ENCODE measurements at regions not wholly inside any gene's neighbourhood (a gene's known extent, or its start where the extent isn't known, plus 50 kb on each side); places are given as distances from the start of the nearest gene placed in this dataset.

- Mint-ChIP-seq H3K4me3 (no peak overlapping the region), H3K27ac (no peak overlapping the region)
- TF ChIP-seq CTCF (IDR thresholded peaks at IDR 0.05): no peak
These were observed 199.5 kb upstream of the HS3ST1 start for GRCh38 chr4:11628093-11628725.

GRCh38 chr4:11626066-11626465 is 197.4 kb upstream of the HS3ST1 start:
- DNase-seq: no peak
- H3K36me3 Mint-ChIP-seq (ENCODE audit: low read depth): no peaks in the 10 kb centered on the region; the same call in 1 of the 2 replicates
- H3K4me1 Mint-ChIP-seq (ENCODE audit: low read depth): no peaks in the 10 kb centered on the region
- H3K4me3 Mint-ChIP-seq: no peak overlapping the region
- H3K27me3 Mint-ChIP-seq (ENCODE audit: insufficient read depth): peaks cover 4% of the 10 kb centered on the region
- no peak for TF ChIP-seq CTCF (IDR thresholded peaks at IDR 0.05)
- H3K9me3 Mint-ChIP-seq: peaks cover 16% of the 10 kb centered on the region
- no peak overlapping the region for H3K27ac Mint-ChIP-seq

More at GRCh38 chr4:11628093-11628725, 199.5 kb upstream of the HS3ST1 start:
- no peak for DNase-seq
- Mint-ChIP-seq H3K9me3 (peaks cover 15% of the 10 kb centered on the region; the same call in 1 of the 2 replicates), H3K4me1 (ENCODE audit: low read depth) (no peaks in the 10 kb centered on the region), H3K36me3 (ENCODE audit: low read depth) (no peaks in the 10 kb centered on the region; the same call in 1 of the 2 replicates), H3K27me3 (ENCODE audit: insufficient read depth) (peaks cover 4% of the 10 kb centered on the region)

GRCh38 chr4:11625211-11625610 is 196.5 kb upstream of the HS3ST1 start:
- DNase-seq: no peak
- Mint-ChIP-seq H3K9me3 (peaks cover 16% of the 10 kb centered on the region), H3K27me3 (ENCODE audit: insufficient read depth) (peaks cover 4% of the 10 kb centered on the region), H3K27ac (no peak overlapping the region), H3K4me3 (no peak overlapping the region), H3K4me1 (ENCODE audit: low read depth) (no peaks in the 10 kb centered on the region), H3K36me3 (ENCODE audit: low read depth) (no peaks in the 10 kb centered on the region; the same call in 1 of the 2 replicates)
- TF ChIP-seq CTCF (IDR thresholded peaks at IDR 0.05): no peak

- no peak for DNase-seq
- Mint-ChIP-seq H3K4me1 (ENCODE audit: low read depth) (no peaks in the 10 kb centered on the region), H3K4me3 (no peak overlapping the region), H3K9me3 (peaks cover 17% of the 10 kb centered on the region), H3K36me3 (ENCODE audit: low read depth) (no peaks in the 10 kb centered on the region; the same call in 1 of the 2 replicates), H3K27me3 (ENCODE audit: insufficient read depth) (peaks cover 3% of the 10 kb centered on the region), H3K27ac (no peak overlapping the region)
- no peak for TF ChIP-seq CTCF (IDR thresholded peaks at IDR 0.05)
These were observed 195.7 kb upstream of the HS3ST1 start for GRCh38 chr4:11624370-11624769.

- H3K27ac Mint-ChIP-seq: no peak overlapping the region
- no peak; the same call in 1 of the 2 replicates for TF ChIP-seq CTCF (IDR thresholded peaks at IDR 0.05)
- DNase-seq: no peak
- H3K36me3 Mint-ChIP-seq (ENCODE audit: low read depth): no peaks in the 10 kb centered on the region
- H3K9me3 Mint-ChIP-seq: peaks cover 10% of the 10 kb centered on the region
- peaks cover 2% of the 10 kb centered on the region; the same call in 1 of the 2 replicates for H3K27me3 Mint-ChIP-seq (ENCODE audit: insufficient read depth)
- H3K4me3 Mint-ChIP-seq: no peak overlapping the region
- no peaks in the 10 kb centered on the region for H3K4me1 Mint-ChIP-seq (ENCODE audit: low read depth)
These were observed 195.0 kb upstream of the HS3ST1 start for GRCh38 chr4:11623726-11624037.
